Keratinocyte (primary cell): ENCODE measurements at regions not wholly inside any gene's neighbourhood (a gene's known extent, or its start where the extent isn't known, plus 50 kb on each side); places are given as distances from the start of the nearest gene placed in this dataset.

Experiments used
- EZH2 ChIP-seq: IDR thresholded peaks from one replicate; pipeline ENCODE4 v1.6.1; 2012; ENCODE audit warnings: inconsistent platforms, mild to moderate bottlenecking, low read length, moderate library complexity
- TF ChIP-seq, protein P1 (sequence below), 3 experiments: IDR thresholded peaks in 1 of 3; conservative IDR thresholded peaks in 1 of 3; optimal IDR thresholded peaks in 1 of 3; 2 replicates in 2 of 3; 3 replicates in 1 of 3; pipeline versions ENCODE3 to v1.5.1; 2011; ENCODE audit warnings: low read length in 3 of 3, mild to moderate bottlenecking in 3 of 3, moderate library complexity in 2 of 3, control low read depth in 1 of 3, inconsistent platforms in 1 of 3; ENCODE audit not compliant: insufficient read depth in 2 of 3; ENCODE audit errors: extremely low read depth in 1 of 3

DNA sequence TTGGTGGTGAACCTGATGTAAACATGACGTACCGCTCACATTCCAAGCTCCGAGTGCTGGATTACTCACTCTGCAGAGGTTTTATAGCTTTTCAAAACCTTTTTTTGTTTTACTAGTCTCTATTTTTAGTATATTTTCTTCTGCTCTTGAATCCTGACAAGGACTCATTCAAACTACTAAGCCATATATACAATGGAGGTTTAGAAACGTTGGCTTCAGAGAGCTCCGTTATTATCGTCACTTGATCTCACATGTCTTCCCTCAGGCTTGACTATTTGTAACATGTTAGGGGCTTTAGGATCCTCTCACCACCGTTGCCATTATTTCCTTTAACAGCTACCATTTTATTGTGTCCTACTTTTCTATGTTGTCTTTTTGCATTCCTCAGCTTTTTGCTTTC lies 1321.5 kb upstream of the FLRT2 start:
- TF ChIP-seq EZH2 = no peak
- TF ChIP-seq, protein P1, sequence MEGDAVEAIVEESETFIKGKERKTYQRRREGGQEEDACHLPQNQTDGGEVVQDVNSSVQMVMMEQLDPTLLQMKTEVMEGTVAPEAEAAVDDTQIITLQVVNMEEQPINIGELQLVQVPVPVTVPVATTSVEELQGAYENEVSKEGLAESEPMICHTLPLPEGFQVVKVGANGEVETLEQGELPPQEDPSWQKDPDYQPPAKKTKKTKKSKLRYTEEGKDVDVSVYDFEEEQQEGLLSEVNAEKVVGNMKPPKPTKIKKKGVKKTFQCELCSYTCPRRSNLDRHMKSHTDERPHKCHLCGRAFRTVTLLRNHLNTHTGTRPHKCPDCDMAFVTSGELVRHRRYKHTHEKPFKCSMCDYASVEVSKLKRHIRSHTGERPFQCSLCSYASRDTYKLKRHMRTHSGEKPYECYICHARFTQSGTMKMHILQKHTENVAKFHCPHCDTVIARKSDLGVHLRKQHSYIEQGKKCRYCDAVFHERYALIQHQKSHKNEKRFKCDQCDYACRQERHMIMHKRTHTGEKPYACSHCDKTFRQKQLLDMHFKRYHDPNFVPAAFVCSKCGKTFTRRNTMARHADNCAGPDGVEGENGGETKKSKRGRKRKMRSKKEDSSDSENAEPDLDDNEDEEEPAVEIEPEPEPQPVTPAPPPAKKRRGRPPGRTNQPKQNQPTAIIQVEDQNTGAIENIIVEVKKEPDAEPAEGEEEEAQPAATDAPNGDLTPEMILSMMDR (optimal IDR thresholded peaks at IDR 0.05 in 1 of 3, IDR thresholded peaks at IDR 0.05 in 1 of 3, conservative IDR thresholded peaks at IDR 0.05 in 1 of 3; ENCODE audit: extremely low read depth in 1 of 3, insufficient read depth in 2 of 3, low read length in 3 of 3) = no peak
